NCI-H510A (cell line): ENCODE measurements at regions not wholly inside any gene's neighbourhood (a gene's known extent, or its start where the extent isn't known, plus 50 kb on each side); places are given as distances from the start of the nearest gene placed in this dataset.

Experiments used
- DNase-seq: peaks from one replicate; lab custom pipeline; 2025; lab: John Stamatoyannopoulos, UW

- DNase-seq = no peak
Measured at GRCh38 chr5:89301321-89302025, 418.5 kb upstream of the MEF2C start.

GRCh38 chr5:89300426-89300970 lies 417.5 kb upstream of the MEF2C start:
- DNase-seq = no peak

- no peak for DNase-seq
Measured at GRCh38 chr5:89299998-89300397, 417.0 kb upstream of the MEF2C start.

GRCh38 chr5:89297066-89297465 lies 414.1 kb upstream of the MEF2C start:
- DNase-seq = no peak

GRCh38 chr5:89293810-89294209 lies 410.8 kb upstream of the MEF2C start:
- no peak for DNase-seq

GRCh38 chr5:89292487-89292886 lies 409.5 kb upstream of the MEF2C start:
- DNase-seq = no peak

GRCh38 chr5:89289604-89290003 lies 406.6 kb upstream of the MEF2C start:
- no peak for DNase-seq

- no peak for DNase-seq
Measured at GRCh38 chr5:89287964-89288363, 405.0 kb upstream of the MEF2C start.

GRCh38 chr5:89286320-89286719 lies 403.3 kb upstream of the MEF2C start:
- DNase-seq = no peak

GRCh38 chr5:89283728-89284493 lies 400.9 kb upstream of the MEF2C start:
- DNase-seq = no peak

- DNase-seq = no peak
Measured at GRCh38 chr5:89282554-89283510, 399.8 kb upstream of the MEF2C start.

- no peak for DNase-seq
Measured at GRCh38 chr5:89281766-89282553, 399.0 kb upstream of the MEF2C start.

- DNase-seq = no peak
Measured at GRCh38 chr5:89281211-89281610, 398.2 kb upstream of the MEF2C start.

- DNase-seq = no peak
Measured at GRCh38 chr5:89280103-89281037, 397.4 kb upstream of the MEF2C start.

- DNase-seq = no peak
Measured at GRCh38 chr5:89279391-89280036, 396.5 kb upstream of the MEF2C start.

- no peak for DNase-seq
Measured at GRCh38 chr5:89277816-89278215, 394.8 kb upstream of the MEF2C start.

- DNase-seq = no peak
Measured at GRCh38 chr5:89276566-89277305, 393.8 kb upstream of the MEF2C start.

- no peak for DNase-seq
Measured at GRCh38 chr5:89275066-89275855, 392.3 kb upstream of the MEF2C start.
